GM12878 (cell line): ENCODE measurements at regions not wholly inside any gene's neighbourhood (a gene's known extent, or its start where the extent isn't known, plus 50 kb on each side); places are given as distances from the start of the nearest gene placed in this dataset.

Experiments used
- ATAC-seq: fragments of 200-7000 bp; cut with Tn5 transposase; 3 replicates; pipeline ENCODE4 v1.9.1; 2020; ENCODE audit warnings: mild to moderate bottlenecking, moderate library complexity
- BruUV-seq: library from RNA; stranded (reverse); fragments of 400-500 nt; replicated peaks from 2 replicates; lab custom pipeline; 2021; lab: Mats Ljungman, UMichigan
- CTCF ChIA-PET: fragments of 300-600 bp; sonication (Branson Sonifier 250); formaldehyde crosslinking; extraction: SDS; loops from one replicate; lab custom pipeline; 2021; ENCODE audit warnings: inconsistent platforms; lab: Yijun Ruan, JAX
- POLR2A ChIA-PET: fragments of 350-600 bp; formaldehyde crosslinking; extraction: SDS; loops from one replicate; lab custom pipeline; 2021; ENCODE audit warnings: inconsistent platforms; lab: Charles Lee
- RAD21 ChIA-PET: fragments of 300-600 bp; sonication (Branson Sonifier 250); formaldehyde crosslinking; loops from one replicate; lab custom pipeline; 2023; ENCODE audit warnings: antibody characterized with exemption; ENCODE audit not compliant: unreplicated experiment; lab: Charles Lee
- SMC1A ChIA-PET: fragments of 300-600 bp; sonication (Branson Sonifier 250); formaldehyde crosslinking; loops from one replicate; lab custom pipeline; 2023; ENCODE audit not compliant: unreplicated experiment, uncharacterized antibody; lab: Charles Lee
- DNase-seq: peaks from one replicate; pipeline ENCODE4 v3.0.0-alpha.2; 2011; ENCODE audit warnings: low read depth, low spot score
- FAIRE-seq: peaks from 3 replicates; lab custom pipeline; 2011; peaks lifted over from hg19 to GRCh38; lab: Jason Lieb, UNC
- H2AFZ ChIP-seq: 2 replicates; pipeline ENCODE4 v1.6.0; 2011; ENCODE audit warnings: low read depth, low read length, control low read depth; ENCODE audit not compliant: control insufficient read depth
- H3K27ac ChIP-seq: 2 replicates; pipeline ENCODE4 v1.5.1; 2011; ENCODE audit warnings: control low read depth; ENCODE audit not compliant: control insufficient read depth, insufficient read depth
- H3K27me3 ChIP-seq, 2 experiments: replicated peaks in 1 of 2; 2 replicates each; pipeline versions ENCODE4 v1.6.0 to v1.6.1; 2011; ENCODE audit warnings: low read length in 1 of 2; ENCODE audit not compliant: control insufficient read depth in 2 of 2, insufficient read depth in 2 of 2
- H3K36me3 ChIP-seq, 2 experiments: 2 replicates each; pipeline ENCODE4 v1.5.1; 2011; ENCODE audit warnings: low read length in 1 of 2; ENCODE audit not compliant: control insufficient read depth in 2 of 2, insufficient read depth in 2 of 2
- H3K4me1 ChIP-seq: 2 replicates; pipeline ENCODE4 v1.6.1; 2011; ENCODE audit warnings: mild to moderate bottlenecking, low read length, moderate library complexity, mixed read lengths; ENCODE audit not compliant: control insufficient read depth, insufficient read depth
- H3K4me2 ChIP-seq: 2 replicates; pipeline ENCODE4 v1.6.0; 2011; ENCODE audit warnings: control low read depth; ENCODE audit not compliant: control insufficient read depth, insufficient read depth
- H3K4me3 ChIP-seq: fragments of 200-600 bp; sonication (generic); 2 replicates; pipeline ENCODE4 v1.5.1; 2016
- H3K79me2 ChIP-seq: 2 replicates; pipeline ENCODE4 v1.6.0; 2011; ENCODE audit warnings: low read length; ENCODE audit not compliant: control insufficient read depth, insufficient read depth
- H3K9ac ChIP-seq: 2 replicates; pipeline ENCODE4 v1.8.0; 2011; ENCODE audit warnings: low read length, control low read depth, mixed read lengths; ENCODE audit not compliant: control insufficient read depth, insufficient read depth
- H3K9me3 ChIP-seq: replicated peaks from 3 replicates; pipeline ENCODE4 v1.5.1; 2011; ENCODE audit warnings: mild to moderate bottlenecking, low read length; ENCODE audit not compliant: control insufficient read depth, insufficient read depth
- H4K20me1 ChIP-seq: 2 replicates; pipeline ENCODE4 v1.6.0; 2011; ENCODE audit not compliant: control insufficient read depth, insufficient read depth
- CBFB ChIP-seq: IDR thresholded peaks from 2 replicates; pipeline ENCODE4 v1.6.1; 2016; ENCODE audit warnings: antibody characterized with exemption, low read depth
- CBX5 ChIP-seq: sonication (generic); IDR thresholded peaks from 2 replicates; pipeline ENCODE4 v1.6.1; 2016; ENCODE audit warnings: low read depth, moderate library complexity, mild to moderate bottlenecking, inconsistent platforms
- DPF2 ChIP-seq: fragments of 450-650 bp; IDR thresholded peaks from 2 replicates; pipeline ENCODE4 v1.6.1; 2017; ENCODE audit warnings: mild to moderate bottlenecking
- HDGF ChIP-seq: fragments of 450-650 bp; IDR thresholded peaks from 2 replicates; pipeline ENCODE4 v1.6.1; 2016; ENCODE audit warnings: antibody characterized with exemption
- NR2C2 ChIP-seq: IDR thresholded peaks from 2 replicates; pipeline ENCODE4 v1.6.1; 2011; ENCODE audit warnings: borderline replicate concordance, low read depth; ENCODE audit not compliant: control insufficient read depth, insufficient read length
- SP1 ChIP-seq: IDR thresholded peaks from one replicate; pipeline ENCODE4 v1.6.1; 2011; ENCODE audit warnings: low read depth, low read length
- SREBF1 ChIP-seq: IDR thresholded peaks from 2 replicates; pipeline ENCODE4 v1.6.1; 2012; ENCODE audit warnings: mild to moderate bottlenecking, low read length
- TBL1XR1 ChIP-seq: IDR thresholded peaks from 2 replicates; pipeline ENCODE4 v1.6.1; 2012; ENCODE audit warnings: low read depth, low read length, improper control_type of control experiment
- ZNF274 ChIP-seq: IDR thresholded peaks from one replicate; pipeline ENCODE4 v1.8.0; 2011; ENCODE audit not compliant: insufficient read length, insufficient read depth
- WGBS: methylation state at CpG from one replicate; pipeline ENCODE4 v1.1.6; 2016; ENCODE audit warnings: low lambda C conversion rate; ENCODE audit not compliant: insufficient replicate concordance, insufficient coverage; ENCODE audit errors: missing lambda C conversion rate; 5-methylcytosine and 5-hydroxymethylcytosine counted together
- in situ Hi-C: fragments of 300-500 bp; cut with MboI; formaldehyde crosslinking; loops from 9 replicates; pipeline ENCODE4 v1.14.3; 2018; ENCODE audit warnings: mixed read lengths
- intact Hi-C: fragments of 100-400 bp; cut with micrococcal nuclease; formaldehyde crosslinking; loops from one replicate; pipeline ENCODE4 v1.14.2; 2022; ENCODE audit not compliant: unreplicated experiment
- TF ChIP-seq, protein P1 (sequence below), 3 experiments: IDR thresholded peaks in 2 of 3; conservative IDR thresholded peaks in 1 of 3; 2 replicates each; pipeline ENCODE4 v1.5.1; 2011; ENCODE audit warnings: low read depth in 3 of 3, low read length in 3 of 3, mild to moderate bottlenecking in 3 of 3, control low read depth in 2 of 3, moderate library complexity in 2 of 3, inconsistent platforms in 1 of 3, mixed read lengths in 1 of 3; ENCODE audit not compliant: control insufficient read depth in 2 of 3, insufficient read depth in 1 of 3; ENCODE audit errors: extremely low read depth in 1 of 3
- TF ChIP-seq, protein P2 (sequence below): fragments of 450-650 bp; IDR thresholded peaks from 2 replicates; pipeline ENCODE4 v1.6.1; 2017; ENCODE audit warnings: mild to moderate bottlenecking
- TF ChIP-seq, protein P3 (sequence below): fragments of 450-650 bp; IDR thresholded peaks from 2 replicates; pipeline ENCODE4 v1.6.1; 2017; ENCODE audit warnings: antibody characterized with exemption, mild to moderate bottlenecking, moderate library complexity

DNA sequence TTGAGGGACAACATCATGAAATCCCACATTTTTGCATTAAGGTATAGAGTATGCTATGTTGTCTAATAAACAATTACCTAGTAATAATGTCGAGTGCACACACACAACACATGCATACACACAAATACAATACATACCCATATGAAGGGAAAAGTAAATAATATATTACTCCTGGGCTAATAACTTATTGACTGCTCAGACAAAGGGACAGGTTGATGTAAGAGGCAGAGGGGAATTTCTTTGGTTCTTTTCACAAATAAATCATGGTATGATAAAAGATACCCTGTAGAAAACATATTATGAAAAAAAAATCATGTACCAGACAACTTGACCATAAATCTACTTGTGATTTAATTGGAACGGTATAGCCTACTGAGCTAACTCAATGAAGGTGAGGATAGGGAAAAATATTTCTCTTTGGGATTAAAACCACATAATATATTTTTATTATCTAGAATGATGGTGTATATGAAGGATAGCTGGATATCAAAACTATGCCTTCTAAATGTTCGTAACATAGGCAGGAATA is 398.7 kb upstream of the LRRTM4 start:
- ChIA-PET POLR2A (no interaction called here), CTCF (no interaction called here), RAD21 (no interaction called here), SMC1A (no interaction called here)
- TF ChIP-seq SREBF1 (no peak), CBFB (no peak), SP1 (no peak), CBX5 (no peak), ZNF274 (no peak), HDGF (no peak), DPF2 (no peak), NR2C2 (no peak), TBL1XR1 (no peak)
- TF ChIP-seq, protein P1, sequence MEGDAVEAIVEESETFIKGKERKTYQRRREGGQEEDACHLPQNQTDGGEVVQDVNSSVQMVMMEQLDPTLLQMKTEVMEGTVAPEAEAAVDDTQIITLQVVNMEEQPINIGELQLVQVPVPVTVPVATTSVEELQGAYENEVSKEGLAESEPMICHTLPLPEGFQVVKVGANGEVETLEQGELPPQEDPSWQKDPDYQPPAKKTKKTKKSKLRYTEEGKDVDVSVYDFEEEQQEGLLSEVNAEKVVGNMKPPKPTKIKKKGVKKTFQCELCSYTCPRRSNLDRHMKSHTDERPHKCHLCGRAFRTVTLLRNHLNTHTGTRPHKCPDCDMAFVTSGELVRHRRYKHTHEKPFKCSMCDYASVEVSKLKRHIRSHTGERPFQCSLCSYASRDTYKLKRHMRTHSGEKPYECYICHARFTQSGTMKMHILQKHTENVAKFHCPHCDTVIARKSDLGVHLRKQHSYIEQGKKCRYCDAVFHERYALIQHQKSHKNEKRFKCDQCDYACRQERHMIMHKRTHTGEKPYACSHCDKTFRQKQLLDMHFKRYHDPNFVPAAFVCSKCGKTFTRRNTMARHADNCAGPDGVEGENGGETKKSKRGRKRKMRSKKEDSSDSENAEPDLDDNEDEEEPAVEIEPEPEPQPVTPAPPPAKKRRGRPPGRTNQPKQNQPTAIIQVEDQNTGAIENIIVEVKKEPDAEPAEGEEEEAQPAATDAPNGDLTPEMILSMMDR (IDR thresholded peaks at IDR 0.05 in 2 of 3, conservative IDR thresholded peaks at IDR 0.05 in 1 of 3; ENCODE audit: control insufficient read depth in 2 of 3, extremely low read depth in 1 of 3, insufficient read depth in 1 of 3, low read depth in 3 of 3, low read length in 3 of 3): no peak
- TF ChIP-seq, protein P2, sequence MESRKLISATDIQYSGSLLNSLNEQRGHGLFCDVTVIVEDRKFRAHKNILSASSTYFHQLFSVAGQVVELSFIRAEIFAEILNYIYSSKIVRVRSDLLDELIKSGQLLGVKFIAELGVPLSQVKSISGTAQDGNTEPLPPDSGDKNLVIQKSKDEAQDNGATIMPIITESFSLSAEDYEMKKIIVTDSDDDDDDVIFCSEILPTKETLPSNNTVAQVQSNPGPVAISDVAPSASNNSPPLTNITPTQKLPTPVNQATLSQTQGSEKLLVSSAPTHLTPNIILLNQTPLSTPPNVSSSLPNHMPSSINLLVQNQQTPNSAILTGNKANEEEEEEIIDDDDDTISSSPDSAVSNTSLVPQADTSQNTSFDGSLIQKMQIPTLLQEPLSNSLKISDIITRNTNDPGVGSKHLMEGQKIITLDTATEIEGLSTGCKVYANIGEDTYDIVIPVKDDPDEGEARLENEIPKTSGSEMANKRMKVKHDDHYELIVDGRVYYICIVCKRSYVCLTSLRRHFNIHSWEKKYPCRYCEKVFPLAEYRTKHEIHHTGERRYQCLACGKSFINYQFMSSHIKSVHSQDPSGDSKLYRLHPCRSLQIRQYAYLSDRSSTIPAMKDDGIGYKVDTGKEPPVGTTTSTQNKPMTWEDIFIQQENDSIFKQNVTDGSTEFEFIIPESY: no peak
- TF ChIP-seq, protein P3, sequence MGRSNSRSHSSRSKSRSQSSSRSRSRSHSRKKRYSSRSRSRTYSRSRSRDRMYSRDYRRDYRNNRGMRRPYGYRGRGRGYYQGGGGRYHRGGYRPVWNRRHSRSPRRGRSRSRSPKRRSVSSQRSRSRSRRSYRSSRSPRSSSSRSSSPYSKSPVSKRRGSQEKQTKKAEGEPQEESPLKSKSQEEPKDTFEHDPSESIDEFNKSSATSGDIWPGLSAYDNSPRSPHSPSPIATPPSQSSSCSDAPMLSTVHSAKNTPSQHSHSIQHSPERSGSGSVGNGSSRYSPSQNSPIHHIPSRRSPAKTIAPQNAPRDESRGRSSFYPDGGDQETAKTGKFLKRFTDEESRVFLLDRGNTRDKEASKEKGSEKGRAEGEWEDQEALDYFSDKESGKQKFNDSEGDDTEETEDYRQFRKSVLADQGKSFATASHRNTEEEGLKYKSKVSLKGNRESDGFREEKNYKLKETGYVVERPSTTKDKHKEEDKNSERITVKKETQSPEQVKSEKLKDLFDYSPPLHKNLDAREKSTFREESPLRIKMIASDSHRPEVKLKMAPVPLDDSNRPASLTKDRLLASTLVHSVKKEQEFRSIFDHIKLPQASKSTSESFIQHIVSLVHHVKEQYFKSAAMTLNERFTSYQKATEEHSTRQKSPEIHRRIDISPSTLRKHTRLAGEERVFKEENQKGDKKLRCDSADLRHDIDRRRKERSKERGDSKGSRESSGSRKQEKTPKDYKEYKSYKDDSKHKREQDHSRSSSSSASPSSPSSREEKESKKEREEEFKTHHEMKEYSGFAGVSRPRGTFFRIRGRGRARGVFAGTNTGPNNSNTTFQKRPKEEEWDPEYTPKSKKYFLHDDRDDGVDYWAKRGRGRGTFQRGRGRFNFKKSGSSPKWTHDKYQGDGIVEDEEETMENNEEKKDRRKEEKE: no peak
- Histone ChIP-seq H3K79me2 (no peaks in the 10 kb centered on the region), H2AFZ (no peak overlapping the region), H3K27me3 (no peaks in the 10 kb centered on the region), H3K4me1 (no peaks in the 10 kb centered on the region), H3K27ac (no peak overlapping the region), H3K4me2 (no peak overlapping the region), H4K20me1 (no peaks in the 10 kb centered on the region), H3K4me3 (no peak overlapping the region), H3K36me3 (no peaks in the 10 kb centered on the region), H3K9ac (no peak overlapping the region), H3K9me3 (no peaks in the 10 kb centered on the region)
- no TSS peak for BruUV-seq
- DNase-seq (no peak), ATAC-seq (no peak), FAIRE-seq (no peak)
- WGBS: 8% methylated on average over 3 of the region's 3 CpGs
- intact Hi-C loops: no loop called here
- in situ Hi-C loops: no loop called here
